Stimulated activated CD4-positive, alpha-beta T cell treated with anti-CD3 and anti-CD28 coated beads, Interleukin-12 subunit alpha, Interleukin-12 subunit beta, amount 100 ng/mL, for 4 hours (primary cell): ENCODE measurements at regions not wholly inside any gene's neighbourhood (a gene's known extent, or its start where the extent isn't known, plus 50 kb on each side); places are given as distances from the start of the nearest gene placed in this dataset.

Experiments used
- DNase-seq: peaks from one replicate; pipeline ENCODE4 v3.0.0-alpha.2; 2020

- no peak for DNase-seq
These were observed 216.0 kb upstream of the TPM1 start for GRCh38 chr15:62826561-62826960.

- no peak for DNase-seq
These were observed 214.2 kb upstream of the TPM1 start for GRCh38 chr15:62828364-62828763.

- no peak for DNase-seq
These were observed 210.3 kb upstream of the TPM1 start for GRCh38 chr15:62832231-62832630.

GRCh38 chr15:62833646-62834045, 208.9 kb upstream of the TPM1 start:
- DNase-seq, result no peak

GRCh38 chr15:62834686-62835329, 207.7 kb upstream of the TPM1 start:
- DNase-seq, result no peak

GRCh38 chr15:62835351-62835750, 207.2 kb upstream of the TPM1 start:
- no peak for DNase-seq

- no peak for DNase-seq
These were observed 206.8 kb upstream of the TPM1 start for GRCh38 chr15:62835762-62836161.

- DNase-seq, result no peak
These were observed 201.8 kb upstream of the TPM1 start for GRCh38 chr15:62840526-62841268.

GRCh38 chr15:62841269-62841628, 201.3 kb upstream of the TPM1 start:
- no peak for DNase-seq

GRCh38 chr15:62841891-62842559, 200.5 kb upstream of the TPM1 start:
- DNase-seq, result no peak

GRCh38 chr15:62843311-62843710, 199.2 kb upstream of the TPM1 start:
- DNase-seq, result no peak

- DNase-seq, result no peak
These were observed 197.8 kb upstream of the TPM1 start for GRCh38 chr15:62844564-62845240.

GRCh38 chr15:62845241-62846126, 197.1 kb upstream of the TPM1 start:
- DNase-seq, result no peak

GRCh38 chr15:62846131-62846804, 196.3 kb upstream of the TPM1 start:
- DNase-seq, result no peak

GRCh38 chr15:62846805-62847495, 195.6 kb upstream of the TPM1 start:
- DNase-seq, result no peak

- peak; percentile 33 for DNase-seq
These were observed 194.6 kb upstream of the TPM1 start for GRCh38 chr15:62847900-62848489.

GRCh38 chr15:62848632-62849050, 193.9 kb upstream of the TPM1 start:
- DNase-seq, result no peak

- no peak for DNase-seq
These were observed 193.0 kb upstream of the TPM1 start for GRCh38 chr15:62849316-62850106.

GRCh38 chr15:62850318-62850717, 192.2 kb upstream of the TPM1 start:
- DNase-seq, result no peak

- DNase-seq, result no peak
These were observed 191.7 kb upstream of the TPM1 start for GRCh38 chr15:62850791-62851291.
